Bronchial epithelial cell (primary cell): ENCODE measurements at regions not wholly inside any gene's neighbourhood (a gene's known extent, or its start where the extent isn't known, plus 50 kb on each side); places are given as distances from the start of the nearest gene placed in this dataset.

Experiments used
- DNase-seq: peaks from one replicate; pipeline ENCODE4 v3.0.0-alpha.2; 2010; ENCODE audit warnings: low read depth
- FAIRE-seq: peaks from 2 replicates; lab custom pipeline; 2011; peaks lifted over from hg19 to GRCh38; lab: Jason Lieb, UNC
- H3K27me3 ChIP-seq: 2 replicates; pipeline ENCODE4 v1.5.1; 2011; ENCODE audit warnings: low read length; ENCODE audit not compliant: control insufficient read depth, insufficient read depth
- H3K36me3 ChIP-seq: 2 replicates; pipeline ENCODE4 v1.5.1; 2011; ENCODE audit warnings: low read length; ENCODE audit not compliant: control insufficient read depth, insufficient read depth
- H3K4me3 ChIP-seq: 2 replicates; pipeline ENCODE4 v1.5.1; 2011; ENCODE audit warnings: mild to moderate bottlenecking, low read depth, low read length, control low read depth
- TF ChIP-seq, protein P1 (sequence below): IDR thresholded peaks from 2 replicates; pipeline ENCODE4 v1.5.1; 2011; ENCODE audit warnings: mild to moderate bottlenecking, moderate library complexity, low read length, control low read depth, inconsistent platforms; ENCODE audit not compliant: insufficient read depth, severe bottlenecking

- H3K4me3 ChIP-seq = no peak overlapping the region
- no peaks in the 10 kb centered on the region for H3K36me3 ChIP-seq
- FAIRE-seq (no peak), DNase-seq (no peak)
- TF ChIP-seq, protein P1, sequence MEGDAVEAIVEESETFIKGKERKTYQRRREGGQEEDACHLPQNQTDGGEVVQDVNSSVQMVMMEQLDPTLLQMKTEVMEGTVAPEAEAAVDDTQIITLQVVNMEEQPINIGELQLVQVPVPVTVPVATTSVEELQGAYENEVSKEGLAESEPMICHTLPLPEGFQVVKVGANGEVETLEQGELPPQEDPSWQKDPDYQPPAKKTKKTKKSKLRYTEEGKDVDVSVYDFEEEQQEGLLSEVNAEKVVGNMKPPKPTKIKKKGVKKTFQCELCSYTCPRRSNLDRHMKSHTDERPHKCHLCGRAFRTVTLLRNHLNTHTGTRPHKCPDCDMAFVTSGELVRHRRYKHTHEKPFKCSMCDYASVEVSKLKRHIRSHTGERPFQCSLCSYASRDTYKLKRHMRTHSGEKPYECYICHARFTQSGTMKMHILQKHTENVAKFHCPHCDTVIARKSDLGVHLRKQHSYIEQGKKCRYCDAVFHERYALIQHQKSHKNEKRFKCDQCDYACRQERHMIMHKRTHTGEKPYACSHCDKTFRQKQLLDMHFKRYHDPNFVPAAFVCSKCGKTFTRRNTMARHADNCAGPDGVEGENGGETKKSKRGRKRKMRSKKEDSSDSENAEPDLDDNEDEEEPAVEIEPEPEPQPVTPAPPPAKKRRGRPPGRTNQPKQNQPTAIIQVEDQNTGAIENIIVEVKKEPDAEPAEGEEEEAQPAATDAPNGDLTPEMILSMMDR = no peak
- H3K27me3 ChIP-seq = no peaks in the 10 kb centered on the region
Measured at GRCh38 chr1:244255426-244255965, 196.2 kb downstream of the ADSS2 start.

DNA sequence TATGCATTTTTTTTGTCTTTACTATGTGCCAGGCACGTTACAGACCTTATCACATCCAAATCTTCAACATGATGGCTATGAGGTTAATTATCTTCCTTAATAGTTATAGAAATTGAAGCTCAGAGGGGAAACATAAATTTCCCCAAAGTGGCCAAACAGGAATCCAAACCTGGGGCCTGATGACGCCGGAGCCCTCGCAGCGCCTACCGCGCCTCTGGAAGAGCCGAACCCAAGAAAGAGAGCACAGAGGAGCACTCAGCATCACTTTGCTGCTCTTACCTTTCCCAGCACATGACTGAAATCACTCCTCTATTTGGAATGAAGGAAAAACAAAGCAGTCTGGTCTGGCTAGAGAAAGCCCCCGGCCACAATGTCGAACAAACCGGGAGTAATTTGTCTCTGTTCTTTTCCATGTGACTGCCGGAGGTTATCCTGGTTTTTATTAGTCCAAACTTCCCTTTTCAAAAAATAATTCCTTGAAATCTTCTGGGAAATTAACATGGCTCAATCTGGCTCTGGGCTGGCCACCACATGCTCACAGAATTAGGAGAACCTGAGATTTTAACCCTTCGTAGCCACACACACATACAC lies 195.5 kb downstream of the ADSS2 start:
- no peak for FAIRE-seq

GRCh38 chr1:244264163-244264562 lies 187.5 kb downstream of the ADSS2 start:
- Histone ChIP-seq H3K4me3 (no peak overlapping the region), H3K27me3 (no peaks in the 10 kb centered on the region), H3K36me3 (no peaks in the 10 kb centered on the region)
- DNase-seq (no peak), FAIRE-seq (no peak)
- TF ChIP-seq, protein P1 = no peak

More for the DNA sequence above, 195.5 kb downstream of the ADSS2 start:
- DNase-seq = no peak
- no peak overlapping the region for H3K4me3 ChIP-seq
- TF ChIP-seq, protein P1 = no peak
- no peaks in the 10 kb centered on the region for H3K27me3 ChIP-seq
- H3K36me3 ChIP-seq = no peaks in the 10 kb centered on the region

DNA sequence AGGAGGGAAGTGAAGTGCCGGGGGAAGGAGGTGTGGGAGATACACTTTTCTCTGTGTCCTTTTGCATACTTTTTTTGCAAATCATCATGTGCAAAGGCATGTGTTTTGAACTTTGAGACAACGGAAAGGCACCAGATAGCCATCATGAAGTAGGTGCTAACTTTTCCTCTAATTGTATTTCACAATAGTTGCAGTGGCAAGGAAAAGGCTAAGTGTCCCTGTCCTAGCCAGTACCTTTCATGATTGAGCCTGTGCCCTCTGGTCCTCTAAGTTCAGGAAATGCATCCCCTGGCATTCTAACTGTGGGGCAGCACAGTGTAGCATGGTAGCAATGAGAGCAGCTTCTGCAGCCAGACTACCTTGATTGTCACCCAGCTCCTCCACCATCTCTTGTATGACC lies 186.2 kb downstream of the ADSS2 start:
- Histone ChIP-seq H3K4me3 (no peak overlapping the region), H3K27me3 (no peaks in the 10 kb centered on the region), H3K36me3 (no peaks in the 10 kb centered on the region)
- TF ChIP-seq, protein P1 = no peak
- DNase-seq (no peak), FAIRE-seq (no peak)

DNA sequence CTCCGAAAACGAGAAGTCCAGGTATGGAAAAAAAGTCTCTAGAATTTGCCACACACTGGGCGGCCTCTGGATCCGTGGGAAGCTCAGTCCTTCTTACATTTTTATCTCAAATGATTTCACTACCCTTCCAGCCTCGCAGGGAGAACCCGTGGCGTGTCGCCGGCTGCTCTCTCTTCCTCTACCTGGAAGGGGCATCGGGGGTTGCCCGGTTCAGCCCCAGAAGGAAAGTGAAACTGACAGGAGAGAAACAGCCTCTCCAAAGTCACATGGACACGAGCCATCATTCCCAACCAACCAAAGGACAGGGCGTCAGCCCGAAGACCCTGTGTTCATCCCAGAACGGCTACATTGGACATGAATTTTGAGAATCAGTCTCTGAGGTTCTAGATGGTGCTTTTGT lies 182.5 kb downstream of the ADSS2 start:
- FAIRE-seq (no peak), DNase-seq (no peak)
- H3K27me3 ChIP-seq = no peaks in the 10 kb centered on the region
- no peak overlapping the region for H3K4me3 ChIP-seq
- TF ChIP-seq, protein P1 = no peak
- no peaks in the 10 kb centered on the region for H3K36me3 ChIP-seq

GRCh38 chr1:244271004-244271403 lies 180.7 kb downstream of the ADSS2 start:
- FAIRE-seq (no peak), DNase-seq (no peak)
- TF ChIP-seq, protein P1 = no peak
- Histone ChIP-seq H3K27me3 (no peaks in the 10 kb centered on the region), H3K36me3 (no peaks in the 10 kb centered on the region), H3K4me3 (no peak overlapping the region)
